HK-2 (cell line): ENCODE measurements at regions not wholly inside any gene's neighbourhood (a gene's known extent, or its start where the extent isn't known, plus 50 kb on each side); places are given as distances from the start of the nearest gene placed in this dataset.

Experiments
- DNase-seq: peaks from one replicate; pipeline ENCODE4 v3.0.0-alpha.2; 2018; ENCODE audit not compliant: unreplicated experiment

DNA sequence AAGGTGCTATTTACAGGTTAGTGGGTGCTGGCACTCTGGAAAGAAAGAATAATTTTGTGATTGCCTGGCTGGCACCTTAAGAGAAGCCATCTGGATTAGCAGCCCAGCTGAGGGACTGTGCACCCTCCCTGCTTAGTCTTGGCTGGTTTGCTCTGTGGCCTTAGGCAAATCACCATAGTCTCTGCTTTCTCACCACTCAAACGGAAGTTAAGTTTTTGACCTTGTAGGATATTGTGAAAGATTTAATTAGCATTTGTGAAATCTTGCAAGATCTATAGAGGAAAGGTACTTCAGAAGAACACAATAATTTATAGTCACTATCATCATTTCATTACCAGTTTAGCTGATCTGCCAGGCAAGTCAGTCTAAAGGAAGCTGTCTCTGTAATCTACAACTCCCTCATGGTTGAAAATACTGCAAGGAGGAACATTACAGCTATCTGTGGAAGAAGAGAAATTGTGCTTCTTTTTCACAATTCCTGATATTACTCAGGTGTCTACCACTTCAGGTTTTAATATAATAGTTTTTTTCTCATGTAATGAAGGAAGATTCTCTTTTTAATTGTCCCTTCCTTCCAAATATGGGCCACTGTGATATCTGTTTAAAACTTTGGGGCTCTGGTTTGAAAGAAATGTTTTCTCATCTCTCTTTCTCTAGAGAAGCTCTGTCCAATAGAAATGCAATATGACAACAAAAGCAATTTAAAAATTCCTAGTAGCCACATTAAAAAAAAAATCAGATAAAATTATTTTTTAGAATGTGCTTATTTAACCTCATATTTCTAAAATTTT is 219.6 kb downstream of the PTEN start:
- DNase-seq: no peak

- no peak for DNase-seq
Measured at GRCh38 chr10:88083597-88083989, 220.2 kb downstream of the PTEN start.

- DNase-seq: no peak
Measured at GRCh38 chr10:88086187-88086960, 222.9 kb downstream of the PTEN start.

- no peak for DNase-seq
Measured at GRCh38 chr10:88088441-88089340, 225.3 kb downstream of the PTEN start.

- DNase-seq: no peak
Measured at GRCh38 chr10:88089498-88089897, 226.1 kb downstream of the PTEN start.

DNA sequence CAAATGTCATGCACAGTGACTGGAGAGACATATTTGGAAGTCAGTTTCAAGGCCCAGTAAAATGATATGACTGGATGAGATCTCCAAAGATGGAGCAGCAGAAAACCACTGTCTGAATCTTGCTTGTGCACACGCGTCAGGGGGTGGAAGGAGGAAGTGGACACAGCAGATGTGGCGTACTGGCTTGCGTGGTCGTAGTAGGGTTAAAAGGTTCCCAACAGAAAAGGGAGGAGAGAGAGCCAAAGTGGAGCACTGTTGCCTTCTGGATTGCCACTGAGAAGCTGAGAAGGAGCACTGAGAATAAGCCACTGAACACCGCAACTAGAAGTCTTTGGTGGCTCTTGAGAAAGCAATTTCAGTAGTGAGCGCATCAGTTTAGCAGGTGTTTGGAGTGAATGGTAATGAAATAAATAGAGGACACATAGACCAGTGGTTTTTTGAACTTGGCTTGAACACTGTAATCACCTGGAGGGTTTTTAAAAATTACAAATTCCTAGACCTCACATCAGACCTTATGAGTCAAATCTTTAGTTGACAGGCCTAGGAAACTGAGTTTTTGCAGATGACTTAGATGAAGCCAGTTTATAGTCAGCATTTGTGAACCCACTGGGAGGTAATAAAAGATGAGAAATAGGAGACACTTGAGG is 227.3 kb downstream of the PTEN start:
- DNase-seq: no peak

DNA sequence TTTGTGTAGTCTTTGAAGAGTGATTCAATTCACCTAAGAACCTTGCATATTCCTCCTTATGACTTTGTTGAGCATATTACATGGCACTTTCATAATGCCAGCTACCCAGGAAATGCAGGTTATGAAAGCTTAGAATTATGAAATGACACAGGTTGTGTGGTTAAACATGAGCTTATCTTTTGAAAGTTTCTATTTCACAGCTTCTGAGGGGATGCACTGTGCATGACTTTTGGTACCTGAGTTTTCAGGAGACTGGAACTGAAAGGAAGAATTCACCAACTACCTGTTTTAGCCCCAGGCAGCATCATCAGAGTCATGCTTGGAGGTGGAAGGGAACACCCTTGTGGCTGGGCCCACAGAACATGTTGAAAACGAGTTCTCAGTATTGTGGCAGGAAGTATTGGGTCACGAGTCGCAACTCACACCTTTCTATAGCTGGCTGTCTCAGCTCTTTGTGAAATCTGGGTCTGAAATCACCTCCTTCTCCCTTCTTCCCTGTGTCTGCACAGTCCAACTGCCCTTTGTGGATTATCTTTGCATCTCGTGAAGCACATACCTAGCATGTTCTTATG is 228.2 kb downstream of the PTEN start:
- no peak for DNase-seq

GRCh38 chr10:88092265-88092664 is 228.8 kb downstream of the PTEN start:
- no peak for DNase-seq

DNA sequence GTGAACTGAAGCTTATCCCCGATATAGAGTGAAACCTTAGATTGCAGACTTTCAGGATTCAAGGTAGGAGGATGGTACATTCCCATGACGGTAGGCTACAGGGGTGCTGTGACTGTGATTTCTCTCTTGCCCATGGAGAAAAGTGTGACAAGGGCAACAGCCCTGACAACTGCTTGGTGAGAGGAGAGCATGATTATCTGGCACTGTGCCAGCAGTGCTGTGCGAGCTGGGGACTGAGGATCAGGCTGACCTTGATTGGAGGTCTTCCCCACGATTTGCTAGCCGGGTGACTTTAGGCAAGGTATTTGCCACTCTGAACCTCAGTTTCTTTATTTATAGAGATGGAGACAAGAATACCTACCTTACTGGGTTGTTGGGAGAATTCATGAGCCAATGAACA is 229.5 kb downstream of the PTEN start:
- DNase-seq: no peak

- DNase-seq: no peak
Measured at GRCh38 chr10:88094795-88095194, 231.4 kb downstream of the PTEN start.

GRCh38 chr10:88095223-88095721 is 231.8 kb downstream of the PTEN start:
- no peak for DNase-seq

- no peak for DNase-seq
Measured at GRCh38 chr10:88095778-88096431, 232.5 kb downstream of the PTEN start.

DNA sequence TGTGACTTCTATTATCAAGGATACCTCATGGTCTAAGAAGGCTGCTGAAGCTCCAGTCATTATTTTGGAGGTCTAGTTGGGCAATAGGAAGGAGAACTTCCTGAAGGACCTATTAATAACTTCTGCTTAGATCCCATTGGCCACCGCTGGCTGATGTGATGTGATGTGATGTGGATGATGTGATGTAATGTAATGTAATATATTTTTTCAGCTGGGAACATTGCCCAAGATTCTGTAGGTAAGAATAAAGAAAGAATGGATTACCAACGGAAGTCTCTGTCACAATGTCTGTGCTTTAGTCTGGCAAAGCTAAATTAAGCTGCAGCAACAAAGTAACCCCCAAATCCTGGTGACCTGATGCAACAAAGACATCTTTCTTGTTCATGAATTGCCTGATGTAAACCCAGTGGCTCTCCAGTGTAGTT is 233.7 kb downstream of the PTEN start:
- DNase-seq: no peak

DNA sequence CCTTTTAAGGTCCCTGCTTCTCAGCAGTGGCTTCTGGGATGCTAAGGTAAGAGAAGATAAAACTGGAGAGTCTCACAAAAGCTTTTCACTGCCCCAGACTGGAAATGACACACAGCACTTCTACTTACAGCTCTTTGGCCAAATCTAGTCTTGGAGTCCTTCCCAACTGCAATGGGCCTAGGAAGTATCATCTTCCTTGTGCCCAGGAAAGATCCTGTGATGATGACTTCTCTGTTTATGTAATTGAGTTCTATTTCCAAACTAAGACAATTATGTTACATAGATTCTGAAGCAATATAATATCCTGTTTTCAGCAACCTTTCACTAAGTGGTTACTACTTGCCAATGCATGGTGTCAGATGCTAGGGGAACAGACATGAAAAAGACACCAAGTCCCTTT is 234.1 kb downstream of the PTEN start:
- DNase-seq: no peak

GRCh38 chr10:88100281-88100680 is 236.9 kb downstream of the PTEN start:
- no peak for DNase-seq

GRCh38 chr10:88101666-88102065 is 238.2 kb downstream of the PTEN start:
- DNase-seq: no peak

DNA sequence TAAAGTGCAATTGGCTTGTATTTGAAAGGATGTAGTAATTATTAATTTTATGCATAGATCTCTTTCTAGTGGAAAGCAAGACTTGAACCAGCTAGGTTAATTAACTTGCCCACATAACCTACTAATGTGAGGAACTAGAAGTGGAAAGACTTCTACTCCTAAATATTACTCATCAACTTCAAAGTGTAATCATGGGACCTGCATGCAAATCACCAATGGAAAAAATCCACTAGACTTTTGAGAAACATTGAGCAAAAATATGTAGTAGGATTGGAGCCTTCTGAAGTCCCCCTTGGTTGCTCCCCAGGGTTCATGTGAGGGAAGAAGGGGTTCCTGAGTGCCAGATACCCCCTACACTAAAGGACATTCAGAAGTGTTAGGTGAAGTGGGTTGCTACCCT is 240.2 kb downstream of the PTEN start:
- DNase-seq: no peak

DNA sequence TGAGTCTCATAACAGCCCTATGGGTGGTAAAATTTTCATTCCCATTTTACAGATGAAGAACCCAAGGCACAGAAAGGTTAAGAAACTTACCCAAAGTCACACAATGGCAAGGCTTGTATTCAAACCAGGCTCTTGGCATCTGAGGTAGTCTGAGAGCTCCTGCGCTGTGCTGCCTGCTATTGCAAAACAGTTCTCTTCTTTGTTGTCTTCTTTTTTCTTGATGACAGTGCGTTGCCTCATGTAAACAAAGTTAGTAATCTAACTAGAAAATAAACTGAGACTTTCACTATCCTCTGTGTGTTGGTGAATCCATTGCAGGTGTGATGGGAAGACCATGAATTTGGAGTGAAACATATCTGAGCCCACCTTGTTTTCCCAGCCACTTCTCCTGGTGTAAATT is 240.8 kb downstream of the PTEN start:
- no peak for DNase-seq

DNA sequence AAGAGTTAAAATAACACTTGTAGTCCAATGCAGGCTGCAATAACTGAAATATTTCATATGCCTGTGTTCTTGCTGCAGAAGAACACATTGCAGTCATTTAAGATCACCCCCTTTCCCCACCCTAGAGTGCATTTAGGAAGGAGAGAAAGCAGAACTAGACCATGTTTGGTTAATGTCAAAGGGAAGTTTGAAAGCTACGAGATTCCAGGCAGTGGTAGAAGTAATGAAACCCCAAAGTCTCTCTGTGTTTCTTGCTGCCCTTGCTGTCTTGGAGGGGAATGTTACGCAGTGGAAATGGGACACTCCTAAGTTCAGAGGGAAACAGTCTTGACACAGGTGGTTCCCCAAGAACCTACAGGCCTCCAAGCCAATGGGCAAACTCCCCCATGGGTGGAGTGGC is 242.9 kb downstream of the PTEN start:
- DNase-seq: no peak

DNA sequence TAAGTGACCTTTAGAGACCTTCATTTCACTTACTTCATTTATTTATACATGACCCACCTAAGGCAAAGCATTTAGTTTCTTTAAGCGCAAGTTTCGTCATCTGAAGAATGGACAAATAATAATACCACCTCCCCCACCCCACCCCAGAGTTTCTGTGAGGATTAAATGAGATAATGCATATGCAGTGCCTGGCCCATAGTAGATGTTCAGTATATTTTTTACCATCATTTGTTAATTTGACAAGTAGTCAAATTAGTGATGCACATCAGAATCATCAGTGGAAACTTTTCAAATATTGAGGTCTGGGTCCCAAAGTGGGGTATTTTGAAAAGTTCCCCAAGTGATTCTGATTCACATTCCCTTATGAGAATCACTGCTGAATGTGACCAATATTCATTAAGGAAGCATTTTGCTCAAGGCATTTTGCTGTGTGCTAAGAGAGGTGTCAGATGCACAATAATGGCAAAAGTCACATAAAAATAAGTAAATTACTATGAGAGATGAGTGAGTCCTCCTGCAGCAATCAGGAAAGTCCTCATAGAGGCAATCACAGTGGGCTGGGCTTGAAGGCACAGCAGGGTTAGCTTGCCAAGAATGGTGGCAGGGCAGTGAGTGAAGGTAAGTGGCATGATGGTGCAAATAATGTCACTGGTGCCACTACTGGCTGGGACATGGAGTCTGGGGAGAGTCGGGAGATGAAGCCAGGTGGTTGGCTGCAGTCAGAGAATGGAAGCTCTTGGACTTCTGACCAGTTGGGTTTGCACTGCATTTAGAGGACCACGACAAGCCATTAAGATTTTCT is 244.1 kb downstream of the PTEN start:
- DNase-seq: no peak
